DMS 273 (cell line): ENCODE measurements at regions not wholly inside any gene's neighbourhood (a gene's known extent, or its start where the extent isn't known, plus 50 kb on each side); places are given as distances from the start of the nearest gene placed in this dataset.

Source experiments
- DNase-seq: peaks from one replicate; lab custom pipeline; 2025; ENCODE audit not compliant: unreplicated experiment; lab: John Stamatoyannopoulos, UW

- no peak for DNase-seq
Observed at GRCh38 chr16:85497622-85498314, 115.4 kb upstream of the GSE1 start.

GRCh38 chr16:85498607-85499006 is 114.5 kb upstream of the GSE1 start:
- peak; percentile 58 for DNase-seq

GRCh38 chr16:85500220-85500619 is 112.9 kb upstream of the GSE1 start:
- no peak for DNase-seq

GRCh38 chr16:85501900-85502299 is 111.2 kb upstream of the GSE1 start:
- no peak for DNase-seq

- DNase-seq: no peak
Observed at GRCh38 chr16:85502357-85502756, 110.8 kb upstream of the GSE1 start.

- DNase-seq: no peak
Observed at GRCh38 chr16:85503679-85504231, 109.4 kb upstream of the GSE1 start.

GRCh38 chr16:85504242-85504641 is 108.9 kb upstream of the GSE1 start:
- DNase-seq: no peak

GRCh38 chr16:85505794-85506634 is 107.1 kb upstream of the GSE1 start:
- no peak for DNase-seq

- no peak for DNase-seq
Observed at GRCh38 chr16:85506635-85506911, 106.5 kb upstream of the GSE1 start.

GRCh38 chr16:85507342-85507741 is 105.8 kb upstream of the GSE1 start:
- DNase-seq: no peak

GRCh38 chr16:85508388-85508787 is 104.7 kb upstream of the GSE1 start:
- DNase-seq: no peak

GRCh38 chr16:85508993-85509392 is 104.1 kb upstream of the GSE1 start:
- no peak for DNase-seq

GRCh38 chr16:85510041-85510659 is 103.0 kb upstream of the GSE1 start:
- no peak for DNase-seq

GRCh38 chr16:85511938-85512807 is 100.9 kb upstream of the GSE1 start:
- no peak for DNase-seq

GRCh38 chr16:85512808-85513115 is 100.4 kb upstream of the GSE1 start:
- no peak for DNase-seq

- DNase-seq: no peak
Observed at GRCh38 chr16:85513180-85513579, 99.9 kb upstream of the GSE1 start.

GRCh38 chr16:85513649-85514048 is 99.5 kb upstream of the GSE1 start:
- no peak for DNase-seq

- DNase-seq: no peak
Observed at GRCh38 chr16:85514295-85514597, 98.9 kb upstream of the GSE1 start.

GRCh38 chr16:85514598-85515318 is 98.4 kb upstream of the GSE1 start:
- DNase-seq: peak; percentile 78

- DNase-seq: no peak
Observed at GRCh38 chr16:85515319-85515745, 97.8 kb upstream of the GSE1 start.
